Astrocyte (in vitro differentiated cells and primary cell): ENCODE measurements at regions not wholly inside any gene's neighbourhood (a gene's known extent, or its start where the extent isn't known, plus 50 kb on each side); places are given as distances from the start of the nearest gene placed in this dataset.

ENCODE experiments used
- DNase-seq: peaks from one replicate; pipeline ENCODE4 v3.0.0-alpha.2; 2010; ENCODE audit warnings: low read depth
- FAIRE-seq: peaks from 2 replicates; lab custom pipeline; 2011; peaks lifted over from hg19 to GRCh38; lab: Jason Lieb, UNC
- H2AFZ ChIP-seq: 2 replicates; pipeline ENCODE4 v1.6.0; 2012; ENCODE audit warnings: low read depth, low read length, inconsistent platforms
- H3K27ac ChIP-seq: 2 replicates; pipeline ENCODE4 v1.5.1; 2011; ENCODE audit warnings: low read depth, low read length, inconsistent platforms
- H3K27me3 ChIP-seq: 2 replicates; pipeline ENCODE4 v1.6.0; 2011; ENCODE audit warnings: low read length, inconsistent platforms; ENCODE audit not compliant: insufficient read depth
- H3K36me3 ChIP-seq: 2 replicates; pipeline ENCODE4 v1.5.1; 2011; ENCODE audit warnings: low read length, inconsistent platforms; ENCODE audit not compliant: insufficient read depth
- H3K4me1 ChIP-seq: 2 replicates; pipeline ENCODE4 v1.5.1; 2011; ENCODE audit warnings: low read length, inconsistent platforms; ENCODE audit not compliant: insufficient read depth
- H3K4me2 ChIP-seq: 2 replicates; pipeline ENCODE4 v1.6.0; 2012; ENCODE audit warnings: low read length, inconsistent platforms
- H3K4me3 ChIP-seq: 2 replicates; pipeline ENCODE4 v1.5.1; 2011; ENCODE audit warnings: low read depth, mild to moderate bottlenecking, low read length, inconsistent platforms; ENCODE audit not compliant: insufficient read depth
- H3K79me2 ChIP-seq: 2 replicates; pipeline ENCODE4 v1.6.0; 2012; ENCODE audit warnings: mild to moderate bottlenecking, low read length, inconsistent platforms; ENCODE audit not compliant: insufficient read depth
- H3K9ac ChIP-seq: 2 replicates; pipeline ENCODE4 v1.6.0; 2012; ENCODE audit warnings: mild to moderate bottlenecking, low read length, inconsistent platforms
- H3K9me3 ChIP-seq: 2 replicates; pipeline ENCODE4 v1.5.1; 2012; ENCODE audit warnings: low read depth, mild to moderate bottlenecking, low read length, inconsistent platforms; ENCODE audit not compliant: insufficient read depth
- H4K20me1 ChIP-seq: 2 replicates; pipeline ENCODE4 v1.6.0; 2012; ENCODE audit warnings: low read length, inconsistent platforms; ENCODE audit not compliant: insufficient read depth
- H3K27ac Mint-ChIP-seq: one replicate; pipeline ENCODE4 v1.8.0; 2021; ENCODE audit warnings: mild to moderate bottlenecking, mixed read lengths; ENCODE audit not compliant: unreplicated experiment
- H3K27me3 Mint-ChIP-seq: one replicate; pipeline ENCODE4 v1.8.0; 2021; ENCODE audit warnings: low read depth, mixed read lengths; ENCODE audit not compliant: unreplicated experiment
- H3K36me3 Mint-ChIP-seq: one replicate; pipeline ENCODE4 v1.8.0; 2021; ENCODE audit warnings: low read depth, mixed read lengths; ENCODE audit not compliant: unreplicated experiment
- H3K4me1 Mint-ChIP-seq: one replicate; pipeline ENCODE4 v1.8.0; 2021; ENCODE audit warnings: low read depth, mixed read lengths; ENCODE audit not compliant: unreplicated experiment
- H3K4me3 Mint-ChIP-seq: one replicate; pipeline ENCODE4 v1.8.0; 2021; ENCODE audit warnings: mild to moderate bottlenecking, moderate library complexity, mixed read lengths; ENCODE audit not compliant: unreplicated experiment
- H3K9me3 Mint-ChIP-seq: one replicate; pipeline ENCODE4 v1.8.0; 2021; ENCODE audit warnings: mild to moderate bottlenecking, mixed read lengths; ENCODE audit not compliant: unreplicated experiment
- EZH2 ChIP-seq: IDR thresholded peaks from 2 replicates; pipeline ENCODE4 v1.6.1; 2012; ENCODE audit warnings: mild to moderate bottlenecking, low read length, inconsistent platforms; ENCODE audit not compliant: insufficient read depth
- TF ChIP-seq, protein P1 (sequence below): IDR thresholded peaks from 2 replicates; pipeline ENCODE4 v1.5.1; 2011; ENCODE audit warnings: low read depth, mild to moderate bottlenecking, inconsistent platforms, low read length, moderate library complexity; ENCODE audit not compliant: insufficient read depth

- Histone ChIP-seq H3K4me2 (no peak overlapping the region), H3K36me3 (peaks cover 13% of the 10 kb centered on the region), H2AFZ (no peak overlapping the region), H3K27me3 (no peaks in the 10 kb centered on the region), H3K9ac (no peak overlapping the region), H3K9me3 (no peaks in the 10 kb centered on the region), H3K4me1 (no peaks in the 10 kb centered on the region), H3K27ac (no peak overlapping the region), H3K79me2 (no peaks in the 10 kb centered on the region), H4K20me1 (peaks cover 19% of the 10 kb centered on the region), H3K4me3 (no peak overlapping the region)
- Mint-ChIP-seq H3K4me3 (no peak overlapping the region), H3K27ac (no peak overlapping the region), H3K27me3 (no peaks in the 10 kb centered on the region), H3K36me3 (peaks cover 30% of the 10 kb centered on the region), H3K4me1 (peaks cover 2% of the 10 kb centered on the region), H3K9me3 (no peaks in the 10 kb centered on the region)
- FAIRE-seq (no peak), DNase-seq (no peak)
- TF ChIP-seq EZH2: no peak
- TF ChIP-seq, protein P1, sequence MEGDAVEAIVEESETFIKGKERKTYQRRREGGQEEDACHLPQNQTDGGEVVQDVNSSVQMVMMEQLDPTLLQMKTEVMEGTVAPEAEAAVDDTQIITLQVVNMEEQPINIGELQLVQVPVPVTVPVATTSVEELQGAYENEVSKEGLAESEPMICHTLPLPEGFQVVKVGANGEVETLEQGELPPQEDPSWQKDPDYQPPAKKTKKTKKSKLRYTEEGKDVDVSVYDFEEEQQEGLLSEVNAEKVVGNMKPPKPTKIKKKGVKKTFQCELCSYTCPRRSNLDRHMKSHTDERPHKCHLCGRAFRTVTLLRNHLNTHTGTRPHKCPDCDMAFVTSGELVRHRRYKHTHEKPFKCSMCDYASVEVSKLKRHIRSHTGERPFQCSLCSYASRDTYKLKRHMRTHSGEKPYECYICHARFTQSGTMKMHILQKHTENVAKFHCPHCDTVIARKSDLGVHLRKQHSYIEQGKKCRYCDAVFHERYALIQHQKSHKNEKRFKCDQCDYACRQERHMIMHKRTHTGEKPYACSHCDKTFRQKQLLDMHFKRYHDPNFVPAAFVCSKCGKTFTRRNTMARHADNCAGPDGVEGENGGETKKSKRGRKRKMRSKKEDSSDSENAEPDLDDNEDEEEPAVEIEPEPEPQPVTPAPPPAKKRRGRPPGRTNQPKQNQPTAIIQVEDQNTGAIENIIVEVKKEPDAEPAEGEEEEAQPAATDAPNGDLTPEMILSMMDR: no peak
These were observed 97.5 kb upstream of the ZNF746 start for GRCh38 chr7:149595078-149595477.

DNA sequence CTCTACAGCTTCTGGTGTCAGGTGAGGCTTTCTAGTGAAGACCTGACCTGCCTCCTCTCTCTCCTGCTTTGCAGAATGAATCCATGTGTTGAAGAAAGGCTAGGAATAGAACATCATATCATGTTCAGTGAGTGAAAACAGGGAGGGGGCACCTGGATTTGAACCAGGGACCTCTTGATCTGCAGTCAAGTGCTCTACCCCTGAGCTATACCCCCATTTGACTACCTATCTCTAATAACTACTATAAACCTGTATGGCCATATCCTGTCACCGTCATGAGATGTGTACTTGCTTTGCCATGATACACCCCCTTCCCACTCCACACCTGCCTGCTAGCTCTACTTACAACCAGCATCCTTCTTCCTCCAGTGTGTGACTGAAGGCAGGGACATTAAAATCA is 91.3 kb upstream of the ZNF746 start:
- Histone ChIP-seq H3K27ac (no peak overlapping the region), H2AFZ (no peak overlapping the region), H4K20me1 (peaks cover 8% of the 10 kb centered on the region), H3K27me3 (no peaks in the 10 kb centered on the region), H3K79me2 (no peaks in the 10 kb centered on the region), H3K9ac (no peak overlapping the region), H3K4me1 (no peaks in the 10 kb centered on the region), H3K4me3 (no peak overlapping the region), H3K9me3 (no peaks in the 10 kb centered on the region), H3K4me2 (no peak overlapping the region), H3K36me3 (peaks cover 20% of the 10 kb centered on the region)
- no peak for DNase-seq
- peaks cover under 1% of the 10 kb centered on the region for H3K9me3 Mint-ChIP-seq
- no peaks in the 10 kb centered on the region for H3K27me3 Mint-ChIP-seq
- no peak for FAIRE-seq
- H3K27ac Mint-ChIP-seq: no peak overlapping the region
- H3K4me3 Mint-ChIP-seq: no peak overlapping the region
- peaks cover 59% of the 10 kb centered on the region for H3K36me3 Mint-ChIP-seq
- no peak for TF ChIP-seq EZH2
- TF ChIP-seq, protein P1: no peak
- peaks cover 10% of the 10 kb centered on the region for H3K4me1 Mint-ChIP-seq

DNA sequence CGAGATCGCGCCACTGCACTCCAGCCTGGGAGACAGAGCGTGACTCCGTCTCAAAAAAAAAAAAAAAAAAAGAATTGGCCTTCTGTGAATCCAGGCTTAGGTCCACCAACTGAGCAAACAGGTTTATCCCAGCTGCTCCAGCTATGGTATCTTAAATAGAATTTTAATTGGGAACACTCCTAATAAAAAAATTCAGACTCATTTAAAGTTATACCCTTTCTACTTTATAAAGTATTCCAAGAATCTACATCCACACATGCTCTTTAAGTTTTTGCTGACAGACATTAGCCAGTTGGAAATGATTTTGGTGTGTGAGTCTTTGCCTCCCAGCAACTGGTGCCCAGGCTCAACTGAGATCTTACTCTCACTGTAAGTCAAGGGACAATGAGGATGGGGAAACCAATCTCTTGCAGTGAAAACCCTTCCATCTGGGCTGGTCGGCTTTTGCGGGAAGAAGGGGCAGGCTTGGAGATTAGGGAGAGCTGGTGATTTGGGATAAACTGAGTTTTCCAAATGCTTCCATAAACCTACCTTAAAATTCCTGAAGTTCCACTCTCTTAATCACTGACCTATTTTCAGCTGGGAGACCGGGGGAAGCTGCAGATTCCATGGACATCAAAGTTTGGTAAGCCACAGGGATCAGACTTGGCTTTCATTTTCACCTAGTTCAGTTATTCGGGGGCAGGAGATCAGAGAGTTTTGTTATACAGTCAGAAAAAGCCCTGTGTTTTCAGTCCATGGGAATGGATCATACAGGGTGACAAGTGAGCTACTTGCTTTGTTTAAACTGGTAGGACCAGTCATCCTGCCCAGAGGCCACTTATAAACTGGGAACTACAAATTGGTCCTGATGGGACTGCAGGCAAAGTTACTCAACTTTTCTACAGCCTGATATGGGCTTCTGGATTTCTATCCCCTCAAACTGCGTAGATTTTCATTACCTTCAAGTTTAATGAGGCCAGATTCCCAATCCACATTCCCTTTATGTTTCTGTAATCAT is 89.3 kb upstream of the ZNF746 start:
- Mint-ChIP-seq H3K4me3 (no peak overlapping the region), H3K27me3 (no peaks in the 10 kb centered on the region), H3K9me3 (peaks cover 1% of the 10 kb centered on the region), H3K36me3 (peaks cover 68% of the 10 kb centered on the region), H3K27ac (no peak overlapping the region), H3K4me1 (peaks cover 12% of the 10 kb centered on the region)
- FAIRE-seq: no peak
- no peak overlapping the region for H2AFZ ChIP-seq
- H3K4me1 ChIP-seq: no peaks in the 10 kb centered on the region
- H3K27me3 ChIP-seq: no peaks in the 10 kb centered on the region
- no peak overlapping the region for H3K27ac ChIP-seq
- no peak overlapping the region for H3K4me3 ChIP-seq
- no peak overlapping the region for H3K4me2 ChIP-seq
- no peak overlapping the region for H3K9ac ChIP-seq
- peaks cover 11% of the 10 kb centered on the region for H3K36me3 ChIP-seq
- H3K9me3 ChIP-seq: no peaks in the 10 kb centered on the region
- H3K79me2 ChIP-seq: no peaks in the 10 kb centered on the region
- DNase-seq: no peak
- no peak for TF ChIP-seq EZH2
- TF ChIP-seq, protein P1: no peak
- H4K20me1 ChIP-seq: peaks cover 6% of the 10 kb centered on the region
